A673 (cell line): ENCODE measurements at regions not wholly inside any gene's neighbourhood (a gene's known extent, or its start where the extent isn't known, plus 50 kb on each side); places are given as distances from the start of the nearest gene placed in this dataset.
"Not testable (repeated sequence)": the region's sequence is repeated elsewhere in the genome, so short reads cannot be mapped to it uniquely, and the experiment has no call there.

ENCODE experiments used
- BruUV-seq: library from RNA; stranded (reverse); fragments of 400-500 nt; replicated peaks from 2 replicates; lab custom pipeline; 2021; lab: Mats Ljungman, UMichigan
- CTCF ChIA-PET: fragments of 300-600 bp; sonication (Branson Sonifier 250); formaldehyde crosslinking; loops from one replicate; lab custom pipeline; 2022; ENCODE audit warnings: antibody characterized with exemption; lab: Charles Lee
- POLR2A ChIA-PET: fragments of 300-600 bp; sonication (Branson Sonifier 250); formaldehyde crosslinking; loops from one replicate; lab custom pipeline; 2022; ENCODE audit warnings: antibody characterized with exemption; ENCODE audit not compliant: low non-redundant PET; lab: Charles Lee
- DNase-seq: peaks from one replicate; pipeline ENCODE4 v3.0.0-alpha.2; 2015; ENCODE audit warnings: low spot score
- H3K27ac ChIP-seq: fragments of 200-600 bp; sonication (generic); 2 replicates; pipeline ENCODE4 v1.5.1; 2016; ENCODE audit warnings: mixed run types, low read depth, mild to moderate bottlenecking, mixed read lengths, antibody characterized with exemption, low read length; ENCODE audit not compliant: poor library complexity, severe bottlenecking
- H3K27me3 ChIP-seq: fragments of 200-600 bp; sonication (generic); replicated peaks from 2 replicates; pipeline ENCODE4 v1.6.1; 2017; ENCODE audit warnings: mixed run types, low read depth, mild to moderate bottlenecking, mixed read lengths, antibody characterized with exemption, low read length; ENCODE audit not compliant: insufficient read depth, poor library complexity
- H3K36me3 ChIP-seq: fragments of 200-600 bp; sonication (generic); 2 replicates; pipeline ENCODE4 v1.6.1; 2016; ENCODE audit warnings: mixed run types, mild to moderate bottlenecking, mixed read lengths, antibody characterized with exemption, low read length; ENCODE audit not compliant: insufficient read depth, poor library complexity, severe bottlenecking
- H3K4me1 ChIP-seq: fragments of 200-600 bp; sonication (generic); 2 replicates; pipeline ENCODE4 v1.6.1; 2017; ENCODE audit warnings: mixed run types, mild to moderate bottlenecking, mixed read lengths, antibody characterized with exemption, low read length; ENCODE audit not compliant: insufficient read depth, poor library complexity, severe bottlenecking
- H3K4me3 ChIP-seq: fragments of 200-600 bp; sonication (generic); 2 replicates; pipeline ENCODE4 v1.5.1; 2016; ENCODE audit warnings: low read depth, mixed run types, mild to moderate bottlenecking, mixed read lengths, low read length; ENCODE audit not compliant: poor library complexity, severe bottlenecking
- H3K9me3 ChIP-seq: fragments of 200-600 bp; sonication (generic); 2 replicates; pipeline ENCODE4 v1.6.1; 2016; ENCODE audit warnings: mixed run types, low read depth, mild to moderate bottlenecking, mixed read lengths, antibody characterized with exemption, low read length; ENCODE audit not compliant: poor library complexity, severe bottlenecking
- CTCF ChIP-seq: fragments of 300-800, 200-600 bp; sonication (generic); conservative IDR thresholded peaks from 2 replicates; pipeline ENCODE4 v1.5.1; 2017; ENCODE audit warnings: low read depth, mild to moderate bottlenecking, antibody characterized with exemption, low read length, moderate library complexity, mixed read lengths
- EZH2 ChIP-seq: fragments of 200-600 bp; sonication (generic); IDR thresholded peaks from 2 replicates; pipeline ENCODE4 v1.6.1; 2017; ENCODE audit warnings: borderline replicate concordance, low read depth, mild to moderate bottlenecking, mixed read lengths, antibody characterized with exemption, low read length; ENCODE audit not compliant: poor library complexity, severe bottlenecking
- intact Hi-C: fragments of 100-400 bp; cut with micrococcal nuclease; formaldehyde crosslinking; loops from one replicate; pipeline ENCODE4 v1.10.0; 2022; ENCODE audit not compliant: unreplicated experiment

GRCh38 chr9:64773491-64773931 lies 511.5 kb downstream of the FOXD4L5 start:
- ChIA-PET POLR2A (no interaction called here), CTCF (no interaction called here)
- H3K4me1 ChIP-seq, result no peaks in the 10 kb centered on the region
- no peak overlapping the region for H3K27ac ChIP-seq
- DNase-seq, result peak; percentile 0
- H3K9me3 ChIP-seq, result no peaks in the 10 kb centered on the region
- H3K4me3 ChIP-seq, result peak overlapping the region; percentile 31
- no peaks in the 10 kb centered on the region for H3K27me3 ChIP-seq
- H3K36me3 ChIP-seq, result no peaks in the 10 kb centered on the region
- no peak for TF ChIP-seq CTCF
- no peak for TF ChIP-seq EZH2
- BruUV-seq, result no TSS peak
- intact Hi-C loops, result no loop called here

GRCh38 chr9:64772751-64773331 lies 512.2 kb downstream of the FOXD4L5 start:
- BruUV-seq, intact Hi-C loops, H3K27me3 ChIP-seq, H3K4me1 ChIP-seq, POLR2A ChIA-PET, H3K9me3 ChIP-seq, CTCF ChIA-PET, H3K36me3 ChIP-seq, H3K4me3 ChIP-seq, H3K27ac ChIP-seq: not testable (repeated sequence)
- DNase-seq, result peak; percentile 0

GRCh38 chr9:64772123-64772736 lies 512.8 kb downstream of the FOXD4L5 start:
- H3K4me3 ChIP-seq, H3K27ac ChIP-seq, H3K36me3 ChIP-seq, BruUV-seq, DNase-seq, H3K9me3 ChIP-seq, H3K4me1 ChIP-seq, CTCF ChIA-PET, H3K27me3 ChIP-seq, intact Hi-C loops, POLR2A ChIA-PET: not testable (repeated sequence)
